Posterior vena cava (tissue), 2 donors: ENCODE measurements at regions not wholly inside any gene's neighbourhood (a gene's known extent, or its start where the extent isn't known, plus 50 kb on each side); places are given as distances from the start of the nearest gene placed in this dataset.
"Not testable (repeated sequence)": the region's sequence is repeated elsewhere in the genome, so short reads cannot be mapped to it uniquely, and the experiment has no call there.

Experiments used
- DNase-seq: peaks from one replicate; pipeline ENCODE4 v3.0.0-alpha.2; 2020; ENCODE audit warnings: low spot score
- intact Hi-C, 2 donors: fragments of 100-400 bp; cut with DNase I; formaldehyde crosslinking; loops; one replicate each; pipeline versions ENCODE4 v1.14.1 to v1.14.2; 2022 to 2023
- donor health status: DM: yes; HTN: yes; CAD: no.
- donor health status: DM: yes; HTN: yes; CAD: no.

DNA sequence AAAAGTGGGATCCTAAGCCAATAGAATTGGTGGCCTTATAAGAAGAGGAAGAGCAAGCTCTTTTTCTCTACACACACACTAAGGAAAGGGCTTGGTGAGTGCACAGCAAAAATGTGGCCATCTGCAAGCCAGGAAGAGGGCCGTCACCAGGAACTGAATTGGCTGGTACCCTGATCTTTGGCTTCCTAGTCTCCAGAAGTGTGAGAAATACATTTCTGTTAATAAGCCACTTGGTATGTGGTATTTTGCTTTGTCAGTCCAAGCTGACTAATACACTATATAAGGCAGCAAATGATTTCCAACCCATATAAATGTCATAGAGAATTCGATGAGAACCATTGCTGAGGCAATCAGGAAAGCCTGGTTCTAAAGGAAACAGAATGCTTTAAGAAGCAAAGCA, 816.3 kb upstream of the SEMA6D start:
- intact Hi-C loops: loop anchor here in 1 of 2 donors (10.0 kb wide), 1 partner anchor 914 kb away; no protein-coding TSS in a partner anchor
- no peak for DNase-seq

- no peak for DNase-seq
Observed at GRCh38 chr15:46917721-46918252, 799.5 kb upstream of the SEMA6D start.

GRCh38 chr15:46918462-46919140, 798.7 kb upstream of the SEMA6D start:
- DNase-seq: no peak
- intact Hi-C loops: no loop called here

More at GRCh38 chr15:46917721-46918252, 799.5 kb upstream of the SEMA6D start:
- intact Hi-C loops: no loop called here

DNA sequence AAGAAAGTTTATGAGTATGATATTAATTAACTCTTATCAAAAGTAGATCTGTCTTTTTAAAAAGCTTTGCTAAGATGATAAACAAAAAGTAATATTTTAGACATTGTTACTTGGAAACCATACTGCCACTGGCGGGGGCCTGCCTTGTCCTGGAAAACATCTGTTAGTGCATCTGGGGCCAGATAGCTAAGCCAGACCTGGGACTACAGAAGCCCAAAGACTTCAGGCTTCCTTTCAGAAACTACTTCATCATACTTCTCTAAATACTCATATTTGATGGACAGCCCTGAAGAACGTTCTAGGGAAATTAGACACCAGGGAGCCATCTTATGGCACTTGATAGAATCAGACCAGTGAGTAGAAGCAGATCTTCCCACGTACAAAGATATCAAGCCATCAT, 795.4 kb upstream of the SEMA6D start:
- intact Hi-C loops: no loop called here
- DNase-seq: no peak

- intact Hi-C loops: no loop called here
Observed at GRCh38 chr15:46930426-46930825, 786.9 kb upstream of the SEMA6D start.

DNA sequence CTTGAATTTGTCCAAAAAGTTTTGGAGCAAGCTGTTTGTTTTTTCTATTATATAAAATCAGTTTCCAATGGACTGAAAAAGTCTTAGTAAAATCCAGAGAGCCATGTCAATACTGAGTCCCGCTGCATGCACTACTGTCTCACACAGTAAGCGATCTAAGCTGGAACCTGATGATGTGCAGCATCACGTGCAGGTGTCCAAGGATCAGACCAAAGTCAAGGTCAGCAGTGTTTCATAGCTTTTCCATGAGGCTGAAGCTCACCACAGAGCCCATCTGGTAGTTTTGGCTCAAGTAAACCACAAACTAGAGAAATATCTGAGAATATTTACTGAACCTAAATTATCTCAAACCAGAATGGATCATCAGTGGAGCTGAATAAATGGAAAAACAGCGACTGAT, 784.0 kb upstream of the SEMA6D start:
- DNase-seq: no peak
- intact Hi-C loops: no loop called here

More at GRCh38 chr15:46930426-46930825, 786.9 kb upstream of the SEMA6D start:
- no peak for DNase-seq

DNA sequence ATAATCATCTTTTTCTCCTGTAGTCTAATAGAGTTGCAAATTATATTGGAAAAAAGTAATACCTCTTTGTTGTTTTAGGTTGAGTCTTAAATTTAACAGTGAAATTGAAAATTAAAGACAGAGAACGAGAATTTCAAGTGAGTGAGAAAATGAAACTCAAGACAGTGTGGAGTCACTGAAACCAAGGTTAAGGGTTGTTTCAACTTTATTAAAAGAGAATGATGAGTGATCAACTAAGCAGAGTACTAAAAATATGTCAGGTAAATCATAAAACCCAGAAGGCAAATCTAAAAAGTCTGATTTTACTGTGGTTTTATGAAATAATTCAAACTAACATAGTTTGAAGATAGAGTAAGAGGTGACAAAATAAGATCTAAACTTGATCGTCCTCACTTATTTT, 782.5 kb upstream of the SEMA6D start:
- intact Hi-C loops: no loop called here

DNA sequence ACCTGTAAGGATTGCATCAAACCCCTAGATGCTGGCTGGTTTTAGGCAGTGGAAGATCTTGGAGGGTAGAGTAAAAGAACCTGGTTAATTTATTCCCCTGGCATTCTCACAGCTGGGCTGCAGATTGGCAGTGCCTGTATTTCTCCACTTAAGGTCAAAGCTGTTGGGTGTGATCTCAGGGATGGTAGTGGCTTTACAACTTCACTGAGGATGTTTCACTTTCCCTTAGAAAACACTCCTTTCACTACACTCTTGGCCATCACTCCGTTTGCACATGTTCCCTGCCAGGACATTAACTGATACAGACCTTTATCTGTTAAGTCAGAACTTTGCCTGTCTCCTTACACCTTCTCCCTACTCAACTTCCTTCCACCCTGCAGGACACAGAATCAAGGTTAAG, 779.1 kb upstream of the SEMA6D start:
- DNase-seq: no peak
- intact Hi-C loops: no loop called here

More for the DNA sequence above, 782.5 kb upstream of the SEMA6D start:
- no peak for DNase-seq

- no peak for DNase-seq
- intact Hi-C loops: no loop called here
Observed at GRCh38 chr15:46941241-46941640, 776.1 kb upstream of the SEMA6D start.

DNA sequence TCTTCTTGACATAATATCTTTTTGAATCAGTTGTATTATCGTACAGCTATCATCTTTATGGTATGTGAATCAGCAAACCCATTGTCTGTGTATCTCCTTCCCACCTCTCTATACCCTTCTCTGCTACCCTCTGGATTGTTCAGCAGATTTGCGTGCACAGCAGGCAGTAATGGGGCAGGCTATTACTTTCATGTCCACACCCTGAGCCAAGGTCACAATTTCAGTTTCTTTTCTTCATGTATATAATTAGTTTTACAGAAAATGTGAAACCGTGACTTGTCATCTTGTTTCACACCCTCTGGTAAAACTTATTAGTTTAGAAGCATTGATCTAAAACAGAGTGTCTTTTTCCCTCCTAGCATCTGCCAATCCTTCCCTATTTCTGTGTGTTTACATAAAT, 770.4 kb upstream of the SEMA6D start:
- intact Hi-C loops: no loop called here

DNA sequence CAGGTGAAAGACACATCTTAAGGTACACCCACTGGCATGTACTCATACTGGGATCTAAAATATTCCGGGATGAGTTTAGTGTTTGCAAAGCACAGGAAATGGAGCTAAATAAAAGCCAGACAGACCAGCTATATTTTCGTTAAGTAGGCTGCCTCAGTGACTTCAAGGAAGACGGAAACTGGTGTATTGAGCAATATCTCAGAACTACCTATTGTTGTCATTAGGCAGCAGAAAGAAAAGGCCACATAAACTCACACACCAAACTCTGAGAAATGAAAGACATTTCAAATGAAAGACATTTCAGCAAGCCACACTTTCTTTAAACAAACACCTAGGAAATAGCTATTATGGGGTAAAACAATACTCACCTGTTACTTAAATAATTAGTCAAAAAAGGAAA, 761.7 kb upstream of the SEMA6D start:
- DNase-seq: no peak
- intact Hi-C loops: no loop called here

More for the DNA sequence above, 770.4 kb upstream of the SEMA6D start:
- no peak for DNase-seq

GRCh38 chr15:46956456-46956855, 760.8 kb upstream of the SEMA6D start:
- intact Hi-C loops: no loop called here
- no peak for DNase-seq

GRCh38 chr15:46956881-46957280, 760.4 kb upstream of the SEMA6D start:
- intact Hi-C loops: no loop called here

GRCh38 chr15:46960581-46960980, 756.7 kb upstream of the SEMA6D start:
- no peak for DNase-seq
- intact Hi-C loops: no loop called here

More at GRCh38 chr15:46956881-46957280, 760.4 kb upstream of the SEMA6D start:
- no peak for DNase-seq

- intact Hi-C loops: no loop called here
- DNase-seq: no peak
Observed at GRCh38 chr15:46961795-46962194, 755.5 kb upstream of the SEMA6D start.

DNA sequence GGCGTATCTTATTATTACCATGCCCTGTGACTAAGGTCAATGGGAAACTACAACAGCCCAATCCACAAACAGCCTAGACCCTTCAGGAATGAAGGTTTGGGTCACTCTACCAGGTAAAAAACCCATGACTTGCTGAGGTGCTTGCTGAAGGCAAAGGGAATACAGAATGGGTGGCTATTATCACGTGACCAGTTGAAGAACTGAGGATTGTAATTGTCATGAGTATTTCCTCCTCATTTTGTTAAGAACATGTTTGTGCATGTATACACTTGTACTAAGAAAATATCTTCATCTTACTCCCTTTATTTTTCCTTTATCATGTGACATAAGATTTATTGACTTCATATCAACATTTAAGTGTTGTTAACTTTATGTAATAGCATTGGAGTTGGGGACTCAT, 729.2 kb upstream of the SEMA6D start:
- DNase-seq, intact Hi-C loops: not testable (repeated sequence)

DNA sequence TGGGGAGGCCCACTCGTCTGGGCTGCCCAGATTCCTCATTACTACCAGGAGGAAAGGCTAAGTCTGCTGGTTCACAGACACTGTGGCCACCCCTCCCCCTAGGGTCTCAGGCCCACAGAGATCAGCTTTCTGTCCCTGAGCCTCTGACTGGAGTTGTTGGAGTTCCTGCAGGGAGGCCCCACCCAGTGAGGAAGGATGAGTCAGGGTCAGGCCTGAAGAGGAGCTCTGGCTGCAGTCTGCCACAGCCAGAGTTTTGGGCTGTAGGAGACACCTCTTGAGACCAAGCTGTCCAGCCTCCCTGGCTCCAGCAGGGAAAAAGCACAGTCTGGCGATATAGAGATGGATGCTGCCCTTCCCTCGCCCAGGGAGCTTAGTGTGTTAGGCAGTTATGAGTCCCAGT, 720.9 kb upstream of the SEMA6D start:
- intact Hi-C loops: no loop called here

DNA sequence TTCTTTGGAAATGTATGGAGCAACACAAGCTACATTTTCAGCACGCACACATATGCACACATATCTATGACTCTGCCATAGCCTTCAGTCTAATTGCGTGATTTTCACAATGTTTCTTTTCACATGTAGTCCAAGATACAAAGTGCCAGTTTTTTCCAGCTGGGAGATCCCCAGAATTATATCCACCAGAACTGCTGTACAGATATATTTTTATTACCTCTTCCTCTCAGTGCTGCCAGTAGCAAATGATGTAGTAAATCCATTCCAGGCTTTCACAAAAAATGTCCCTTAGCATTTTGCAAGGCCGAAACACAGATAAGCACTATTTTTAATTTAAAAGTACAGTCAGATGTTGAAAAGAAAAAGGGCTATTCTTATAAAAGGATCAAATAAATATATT, 719.8 kb upstream of the SEMA6D start:
- DNase-seq: no peak

More for the DNA sequence above, 720.9 kb upstream of the SEMA6D start:
- DNase-seq: peak; percentile 45

DNA sequence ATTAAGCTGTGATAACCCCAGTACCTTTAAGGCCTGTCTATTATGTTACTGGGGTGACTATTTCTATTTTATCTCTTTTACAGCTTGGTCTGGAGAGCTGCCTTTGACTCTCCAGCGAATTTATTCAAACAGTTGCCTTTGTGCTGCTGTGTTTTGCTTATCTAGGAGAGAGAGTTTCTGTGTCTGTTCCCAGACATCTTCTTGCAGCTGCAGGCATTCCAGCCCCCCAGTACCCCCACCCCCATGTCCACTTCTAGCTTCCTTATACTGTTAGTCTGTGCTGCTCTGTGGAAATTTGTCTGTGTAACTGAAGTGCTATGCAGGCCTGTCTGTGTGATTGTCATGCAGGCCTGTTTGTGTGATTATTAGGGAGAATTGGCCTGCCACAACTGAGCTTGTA, 713.7 kb upstream of the SEMA6D start:
- intact Hi-C loops: no loop called here

More for the DNA sequence above, 719.8 kb upstream of the SEMA6D start:
- intact Hi-C loops: no loop called here

GRCh38 chr15:47013446-47013845, 703.9 kb upstream of the SEMA6D start:
- intact Hi-C loops: no loop called here
- no peak for DNase-seq

More for the DNA sequence above, 713.7 kb upstream of the SEMA6D start:
- DNase-seq: no peak

- no peak for DNase-seq
- intact Hi-C loops: no loop called here
Observed at GRCh38 chr15:47027322-47027946, 689.9 kb upstream of the SEMA6D start.
